Ovary (tissue), 3 donors: ENCODE measurements at regions not wholly inside any gene's neighbourhood (a gene's known extent, or its start where the extent isn't known, plus 50 kb on each side); places are given as distances from the start of the nearest gene placed in this dataset.

ENCODE experiments used
- CTCF ChIP-seq, 3 donors: fragments of 450-650 bp in 2 of 3; fragments of 200-600 bp in 1 of 3; IDR thresholded peaks; one replicate each; pipeline versions ENCODE4 v1.5.1 to v1.8.0; 2016 to 2022; ENCODE audit warnings: antibody characterized with exemption in 3 of 3, mild to moderate bottlenecking in 1 of 3
- EP300 ChIP-seq: sonication (generic); formaldehyde crosslinking; IDR thresholded peaks from one replicate; pipeline ENCODE4 v1.6.1; 2017; ENCODE audit warnings: antibody characterized with exemption
- POLR2A ChIP-seq: fragments of 450-650 bp; IDR thresholded peaks from one replicate; pipeline ENCODE4 v1.6.1; 2017; ENCODE audit warnings: antibody characterized with exemption, mild to moderate bottlenecking, moderate library complexity
- donor health status: DM: no; HTN: no; CAD: no.

- TF ChIP-seq POLR2A (no peak), CTCF (IDR thresholded peaks at IDR 0.05) (no peak), EP300 (no peak)
These were observed 656.8 kb upstream of the NECTIN3 start for GRCh38 chr3:110414855-110415254.
